ENCODE measurements at regions not wholly inside any gene's neighbourhood (a gene's known extent, or its start where the extent isn't known, plus 50 kb on each side); places are given as distances from the start of the nearest gene placed in this dataset.

- no peak for DNase-seq
- Histone ChIP-seq H3K36me3 (replicated peaks in 1 of 2) (no peaks in the 10 kb centered on the region), H3K27ac (no peak overlapping the region), H3K9me3 (replicated peaks in 1 of 3) (no peaks in the 10 kb centered on the region), H3K4me1 (replicated peaks in 1 of 2) (no peaks in the 10 kb centered on the region), H3K4me3 (no peak overlapping the region), H3K27me3 (no peaks in the 10 kb centered on the region)
- intact Hi-C loops (cut with DNase I) = no loop called here
- TF ChIP-seq CTCF (IDR thresholded peaks at IDR 0.05) = no peak
- no peak for TF ChIP-seq POLR2A (IDR thresholded peaks at IDR 0.05)
Observed at GRCh38 chr16:79375351-79375750, 225.2 kb downstream of the MAF start.

- intact Hi-C loops (cut with DNase I) = no loop called here
- 51 to 68% (median 58%) methylated on average over 7 of the region's 7 CpGs for WGBS, 4 donors
Observed at GRCh38 chr16:79372503-79373184, 227.9 kb downstream of the MAF start.

DNA sequence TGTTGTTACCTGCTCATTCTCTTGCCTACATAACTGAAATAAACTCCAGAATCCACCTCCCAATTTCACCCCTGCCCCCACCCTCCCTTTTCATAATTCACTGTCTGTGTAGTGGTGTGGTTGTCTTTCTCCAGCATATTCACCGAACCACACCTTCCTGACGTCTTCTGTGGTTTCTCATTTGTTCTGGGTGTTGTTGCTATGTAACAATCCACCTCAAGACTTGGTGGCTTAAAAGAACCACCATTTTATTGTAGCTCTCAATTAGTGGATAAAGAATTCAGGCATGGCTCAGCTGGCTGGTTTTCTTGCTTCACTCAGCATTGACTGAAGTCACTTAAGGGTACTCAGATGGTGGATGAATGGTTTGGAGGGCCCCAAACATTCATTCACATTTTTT is 229.8 kb downstream of the MAF start:
- H3K4me3 ChIP-seq = no peak overlapping the region
- H3K36me3 ChIP-seq (replicated peaks in 1 of 2) = no peaks in the 10 kb centered on the region
- no peak for DNase-seq
- no peak overlapping the region for H3K27ac ChIP-seq
- H3K4me1 ChIP-seq (replicated peaks in 1 of 2) = no peaks in the 10 kb centered on the region
- intact Hi-C loops (cut with DNase I) = no loop called here
- no peaks in the 10 kb centered on the region for H3K9me3 ChIP-seq (replicated peaks in 1 of 3)
- no peaks in the 10 kb centered on the region for H3K27me3 ChIP-seq
- 87 to 94% (median 91%) methylated on average over 2 of the region's 2 CpGs for WGBS, 4 donors
- TF ChIP-seq POLR2A (IDR thresholded peaks at IDR 0.05) = no peak
- TF ChIP-seq CTCF (IDR thresholded peaks at IDR 0.05) = no peak

More at GRCh38 chr16:79372503-79373184, 227.9 kb downstream of the MAF start:
- TF ChIP-seq POLR2A (IDR thresholded peaks at IDR 0.05) = no peak
- no peak for TF ChIP-seq CTCF (IDR thresholded peaks at IDR 0.05)
- Histone ChIP-seq H3K9me3 (replicated peaks in 1 of 3) (no peaks in the 10 kb centered on the region), H3K27me3 (no peaks in the 10 kb centered on the region), H3K27ac (no peak overlapping the region), H3K4me3 (no peak overlapping the region), H3K4me1 (replicated peaks in 1 of 2) (no peaks in the 10 kb centered on the region), H3K36me3 (replicated peaks in 1 of 2) (no peaks in the 10 kb centered on the region)
- peak in 4 of 7 donors; percentile 20 to 37 (median 26) for DNase-seq

DNA sequence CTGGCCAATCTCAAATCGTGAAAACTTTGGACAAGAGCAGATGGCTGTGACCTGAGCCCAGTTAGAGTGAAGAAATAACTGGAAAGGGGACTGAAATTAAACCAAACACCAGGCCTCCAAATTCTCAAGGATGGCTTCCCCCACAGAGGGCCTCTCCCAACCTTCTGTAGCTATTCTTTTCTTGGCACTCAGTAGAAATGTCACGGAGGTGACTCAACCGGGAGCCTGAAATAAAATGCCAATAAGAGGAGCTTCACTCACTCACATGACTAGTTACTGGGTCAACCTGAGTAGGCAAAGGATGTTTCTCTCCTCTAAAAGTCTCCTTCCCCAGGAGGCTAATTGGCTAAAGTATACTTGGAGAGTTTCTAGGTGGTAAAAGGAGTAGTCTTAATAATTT is 230.7 kb downstream of the MAF start:
- DNase-seq = peak in 1 of 7 donors; percentile 19
- H3K27ac ChIP-seq = no peak overlapping the region
- TF ChIP-seq POLR2A (IDR thresholded peaks at IDR 0.05) (no peak), CTCF (IDR thresholded peaks at IDR 0.05) (no peak)
- H3K27me3 ChIP-seq = no peaks in the 10 kb centered on the region
- H3K36me3 ChIP-seq (replicated peaks in 1 of 2) = no peaks in the 10 kb centered on the region
- 40 to 60% (median 54%) methylated on average over 3 of the region's 3 CpGs for WGBS, 4 donors
- no peaks in the 10 kb centered on the region for H3K4me1 ChIP-seq (replicated peaks in 1 of 2)
- no peak overlapping the region for H3K4me3 ChIP-seq
- intact Hi-C loops (cut with DNase I) = no loop called here
- H3K9me3 ChIP-seq (replicated peaks in 1 of 3) = no peaks in the 10 kb centered on the region

Measured in adrenal gland (tissue), 9 donors.